ENCODE measurements at regions not wholly inside any gene's neighbourhood (a gene's known extent, or its start where the extent isn't known, plus 50 kb on each side); places are given as distances from the start of the nearest gene placed in this dataset.

- H3K27ac Mint-ChIP-seq = no peak overlapping the region
- H3K4me1 Mint-ChIP-seq (ENCODE audit: low read depth) = peaks cover 11% of the 10 kb centered on the region
- no peak for DNase-seq
- no peaks in the 10 kb centered on the region for H3K36me3 Mint-ChIP-seq (ENCODE audit: insufficient read depth in 2 of 2)
- H3K9me3 Mint-ChIP-seq = peaks cover 0 to 1% of the 10 kb centered on the region in 2 donors
- H3K27me3 Mint-ChIP-seq (ENCODE audit: low read depth) = no peaks in the 10 kb centered on the region
- H3K4me3 Mint-ChIP-seq = no peak overlapping the region
- no peak for ATAC-seq (replicated peaks in 1 of 2)
These were observed 201.0 kb downstream of the NRIP1 start for GRCh38 chr21:14863745-14864210.

GRCh38 chr21:14862794-14863720 is 201.7 kb downstream of the NRIP1 start:
- peaks cover 8% of the 10 kb centered on the region for H3K4me1 Mint-ChIP-seq (ENCODE audit: low read depth)
- peak in 1 of 2 donors; percentile 30 for DNase-seq
- H3K27me3 Mint-ChIP-seq (ENCODE audit: low read depth) = no peaks in the 10 kb centered on the region
- no peak overlapping the region for H3K27ac Mint-ChIP-seq
- H3K4me3 Mint-ChIP-seq = no peak overlapping the region
- peaks cover 0 to 1% of the 10 kb centered on the region in 2 donors for H3K9me3 Mint-ChIP-seq
- H3K36me3 Mint-ChIP-seq (ENCODE audit: insufficient read depth in 2 of 2) = no peaks in the 10 kb centered on the region
- ATAC-seq (replicated peaks in 1 of 2) = no peak

GRCh38 chr21:14858311-14858710 is 206.5 kb downstream of the NRIP1 start:
- Mint-ChIP-seq H3K4me1 (ENCODE audit: low read depth) (peaks cover 8% of the 10 kb centered on the region), H3K36me3 (ENCODE audit: insufficient read depth in 2 of 2) (no peaks in the 10 kb centered on the region), H3K27me3 (ENCODE audit: low read depth) (peaks cover 5% of the 10 kb centered on the region), H3K4me3 (no peak overlapping the region), H3K9me3 (peaks cover 0 to 3% of the 10 kb centered on the region in 2 donors), H3K27ac (no peak overlapping the region)
- ATAC-seq (replicated peaks in 1 of 2) = no peak
- no peak for DNase-seq

- ATAC-seq (replicated peaks in 1 of 2) (no peak), DNase-seq (no peak)
- H3K27me3 Mint-ChIP-seq (ENCODE audit: low read depth) = peaks cover 5% of the 10 kb centered on the region
- H3K4me1 Mint-ChIP-seq (ENCODE audit: low read depth) = peaks cover 6% of the 10 kb centered on the region
- H3K27ac Mint-ChIP-seq = no peak overlapping the region
- no peak overlapping the region for H3K4me3 Mint-ChIP-seq
- no peaks in the 10 kb centered on the region for H3K36me3 Mint-ChIP-seq (ENCODE audit: insufficient read depth in 2 of 2)
- H3K9me3 Mint-ChIP-seq = peaks cover 0 to 3% of the 10 kb centered on the region in 2 donors
These were observed 207.3 kb downstream of the NRIP1 start for GRCh38 chr21:14857529-14857928.

GRCh38 chr21:14850394-14850793 is 214.4 kb downstream of the NRIP1 start:
- Mint-ChIP-seq H3K27me3 (ENCODE audit: low read depth) (no peaks in the 10 kb centered on the region), H3K4me3 (no peak overlapping the region), H3K4me1 (ENCODE audit: low read depth) (no peaks in the 10 kb centered on the region), H3K9me3 (peaks cover 0 to 2% of the 10 kb centered on the region in 2 donors), H3K36me3 (ENCODE audit: insufficient read depth in 2 of 2) (no peaks in the 10 kb centered on the region), H3K27ac (no peak overlapping the region)
- no peak for ATAC-seq (replicated peaks in 1 of 2)
- no peak for DNase-seq

GRCh38 chr21:14846621-14847020 is 218.2 kb downstream of the NRIP1 start:
- no peaks in the 10 kb centered on the region for H3K36me3 Mint-ChIP-seq (ENCODE audit: insufficient read depth in 2 of 2)
- no peak overlapping the region for H3K27ac Mint-ChIP-seq
- peaks cover 3 to 9% of the 10 kb centered on the region in 2 donors for H3K9me3 Mint-ChIP-seq
- H3K4me1 Mint-ChIP-seq (ENCODE audit: low read depth) = no peaks in the 10 kb centered on the region
- no peak overlapping the region for H3K4me3 Mint-ChIP-seq
- H3K27me3 Mint-ChIP-seq (ENCODE audit: low read depth) = no peaks in the 10 kb centered on the region
- DNase-seq = no peak
- ATAC-seq (replicated peaks in 1 of 2) = no peak

GRCh38 chr21:14844001-14844400 is 220.8 kb downstream of the NRIP1 start:
- Mint-ChIP-seq H3K4me3 (no peak overlapping the region), H3K27ac (no peak overlapping the region), H3K36me3 (ENCODE audit: insufficient read depth in 2 of 2) (no peaks in the 10 kb centered on the region), H3K27me3 (ENCODE audit: low read depth) (no peaks in the 10 kb centered on the region), H3K9me3 (peaks cover 3 to 9% of the 10 kb centered on the region in 2 donors), H3K4me1 (ENCODE audit: low read depth) (no peaks in the 10 kb centered on the region)
- no peak for DNase-seq
- ATAC-seq (replicated peaks in 1 of 2) = no peak

GRCh38 chr21:14842601-14843000 is 222.2 kb downstream of the NRIP1 start:
- Mint-ChIP-seq H3K36me3 (ENCODE audit: insufficient read depth in 2 of 2) (no peaks in the 10 kb centered on the region), H3K27ac (no peak overlapping the region), H3K4me3 (no peak overlapping the region), H3K27me3 (ENCODE audit: low read depth) (no peaks in the 10 kb centered on the region), H3K9me3 (peaks cover 3 to 9% of the 10 kb centered on the region in 2 donors), H3K4me1 (ENCODE audit: low read depth) (no peaks in the 10 kb centered on the region)
- ATAC-seq (replicated peaks in 1 of 2) (no peak), DNase-seq (no peak)

- DNase-seq (no peak), ATAC-seq (replicated peaks in 1 of 2) (no peak)
- Mint-ChIP-seq H3K27ac (no peak overlapping the region), H3K4me3 (no peak overlapping the region), H3K27me3 (ENCODE audit: low read depth) (no peaks in the 10 kb centered on the region), H3K36me3 (ENCODE audit: insufficient read depth in 2 of 2) (no peaks in the 10 kb centered on the region), H3K9me3 (peaks cover 3 to 9% of the 10 kb centered on the region in 2 donors), H3K4me1 (ENCODE audit: low read depth) (peaks cover 4% of the 10 kb centered on the region)
These were observed 223.0 kb downstream of the NRIP1 start for GRCh38 chr21:14841511-14842472.

GRCh38 chr21:14838400-14838799 is 226.4 kb downstream of the NRIP1 start:
- no peaks in the 10 kb centered on the region for H3K27me3 Mint-ChIP-seq (ENCODE audit: low read depth)
- ATAC-seq (replicated peaks in 1 of 2) = no peak
- H3K4me3 Mint-ChIP-seq = no peak overlapping the region
- DNase-seq = no peak
- peaks cover 0 to 4% of the 10 kb centered on the region in 2 donors for H3K9me3 Mint-ChIP-seq
- no peak overlapping the region for H3K27ac Mint-ChIP-seq
- H3K36me3 Mint-ChIP-seq (ENCODE audit: insufficient read depth in 2 of 2) = no peaks in the 10 kb centered on the region
- H3K4me1 Mint-ChIP-seq (ENCODE audit: low read depth) = peaks cover 5% of the 10 kb centered on the region

- no peaks in the 10 kb centered on the region for H3K27me3 Mint-ChIP-seq (ENCODE audit: low read depth)
- DNase-seq (no peak), ATAC-seq (replicated peaks in 1 of 2) (no peak)
- peaks cover 0 to 2% of the 10 kb centered on the region in 2 donors for H3K9me3 Mint-ChIP-seq
- H3K4me3 Mint-ChIP-seq = no peak overlapping the region
- peaks cover 5% of the 10 kb centered on the region for H3K4me1 Mint-ChIP-seq (ENCODE audit: low read depth)
- no peaks in the 10 kb centered on the region for H3K36me3 Mint-ChIP-seq (ENCODE audit: insufficient read depth in 2 of 2)
- H3K27ac Mint-ChIP-seq = no peak overlapping the region
These were observed 227.8 kb downstream of the NRIP1 start for GRCh38 chr21:14836950-14837349.

GRCh38 chr21:14833666-14834351 is 231.0 kb downstream of the NRIP1 start:
- H3K4me3 Mint-ChIP-seq = no peak overlapping the region
- H3K4me1 Mint-ChIP-seq (ENCODE audit: low read depth) = peaks cover 17% of the 10 kb centered on the region
- no peaks in the 10 kb centered on the region for H3K27me3 Mint-ChIP-seq (ENCODE audit: low read depth)
- H3K27ac Mint-ChIP-seq = no peak overlapping the region
- H3K36me3 Mint-ChIP-seq (ENCODE audit: insufficient read depth in 2 of 2) = no peaks in the 10 kb centered on the region
- ATAC-seq (replicated peaks in 1 of 2) (no peak), DNase-seq (no peak)
- no peaks in the 10 kb centered on the region for H3K9me3 Mint-ChIP-seq
